HCT116 (cell line): ENCODE measurements at regions not wholly inside any gene's neighbourhood (a gene's known extent, or its start where the extent isn't known, plus 50 kb on each side); places are given as distances from the start of the nearest gene placed in this dataset.
"Not testable (repeated sequence)": the region's sequence is repeated elsewhere in the genome, so short reads cannot be mapped to it uniquely, and the experiment has no call there.

Experiments
- ATAC-seq: fragments of 200-7000 bp; cut with Tn5 transposase; 2 replicates; pipeline ENCODE4 v1.9.1; 2020; ENCODE audit warnings: mild to moderate bottlenecking, moderate library complexity
- BruUV-seq: library from RNA; stranded (reverse); fragments of 400-500 nt; replicated peaks from 2 replicates; lab custom pipeline; 2021; lab: Mats Ljungman, UMichigan
- CTCF ChIA-PET: fragments of 300-600 bp; sonication (Branson Sonifier 250); formaldehyde crosslinking; loops from one replicate; lab custom pipeline; 2021; ENCODE audit warnings: antibody characterized with exemption; lab: Charles Lee
- POLR2A ChIA-PET: fragments of 300-600, 350-600 bp; sonication (Branson Sonifier 250); formaldehyde crosslinking; loops from one replicate; lab custom pipeline; 2021; ENCODE audit warnings: antibody characterized with exemption; lab: Charles Lee
- RAD21 ChIA-PET, 2 experiments: fragments of 300-600 bp; sonication (Branson Sonifier 250); formaldehyde crosslinking; loops; one replicate each; lab custom pipeline; 2023; ENCODE audit warnings: low total read pairs in 2 of 2; ENCODE audit not compliant: uncharacterized antibody in 2 of 2, unreplicated experiment in 2 of 2, low non-redundant PET in 1 of 2; lab: Charles Lee
- DNase-seq: peaks from one replicate; pipeline ENCODE4 v3.0.0-alpha.2; 2010; ENCODE audit warnings: low read depth, low spot score
- H2AFZ ChIP-seq: fragments of 200-600 bp; shearing (Covaris generic), sonication (generic); 2 replicates; pipeline ENCODE4 v1.6.1; 2017; ENCODE audit warnings: low read depth, mixed run types, mixed read lengths, antibody characterized with exemption, low read length; ENCODE audit not compliant: poor library complexity, severe bottlenecking
- H3K27ac ChIP-seq: 2 replicates; pipeline ENCODE4 v1.5.1; 2012; ENCODE audit warnings: low read depth, low read length
- H3K27me3 ChIP-seq: fragments of 200-600 bp; sonication (generic); 2 replicates; pipeline ENCODE4 v1.6.1; 2016; ENCODE audit warnings: mixed run types, low read length, mixed read lengths; ENCODE audit not compliant: insufficient read depth
- H3K36me3 ChIP-seq, 2 experiments: fragments of 200-500 bp in 1 of 2; fragments of 200-600 bp in 1 of 2; sonication (Bioruptor generic) in 1 of 2; sonication (generic) in 1 of 2; 2 replicates each; pipeline versions ENCODE4 v1.5.1 to v1.6.1; 2014 to 2016; ENCODE audit warnings: low read length in 2 of 2, inconsistent platforms in 1 of 2, mixed read lengths in 1 of 2, mixed run types in 1 of 2; ENCODE audit not compliant: insufficient read depth in 2 of 2, control insufficient read depth in 1 of 2
- H3K4me1 ChIP-seq, 2 experiments: fragments of 200-600 bp in 1 of 2; sonication (generic) in 1 of 2; 2 replicates each; pipeline versions ENCODE4 v1.5.1 to v1.6.1; 2012 to 2017; ENCODE audit warnings: low read length in 2 of 2, inconsistent platforms in 1 of 2, mild to moderate bottlenecking in 1 of 2, mixed read lengths in 1 of 2, mixed run types in 1 of 2, moderate library complexity in 1 of 2; ENCODE audit not compliant: insufficient read depth in 2 of 2, control insufficient read depth in 1 of 2
- H3K4me2 ChIP-seq: fragments of 200-600 bp; sonication (generic); 2 replicates; pipeline ENCODE4 v1.6.1; 2017; ENCODE audit warnings: mixed run types, low read length, mixed read lengths
- H3K4me3 ChIP-seq, 2 experiments: fragments of 200-600 bp in 1 of 2; sonication (generic) in 1 of 2; replicated peaks in 1 of 2; 2 replicates each; pipeline ENCODE4 v1.5.1; 2011 to 2016; ENCODE audit warnings: low read length in 2 of 2, control low read depth in 1 of 2, low read depth in 1 of 2, mild to moderate bottlenecking in 1 of 2, mixed read lengths in 1 of 2, mixed run types in 1 of 2
- H3K79me2 ChIP-seq: fragments of 200-600 bp; sonication (generic); 2 replicates; pipeline ENCODE4 v1.6.1; 2017; ENCODE audit warnings: mild to moderate bottlenecking, mixed run types, low read length, moderate library complexity, mixed read lengths; ENCODE audit not compliant: insufficient read depth
- H3K9ac ChIP-seq: fragments of 200-600 bp; sonication (generic); 2 replicates; pipeline ENCODE4 v1.6.1; 2016; ENCODE audit warnings: low read length, mixed read lengths
- H3K9me2 ChIP-seq: fragments of 200-600 bp; sonication (generic), shearing (Covaris generic); 2 replicates; pipeline ENCODE4 v1.6.1; 2017; ENCODE audit warnings: mixed run types, mild to moderate bottlenecking, moderate library complexity; ENCODE audit not compliant: insufficient read depth
- H3K9me3 ChIP-seq, 2 experiments: fragments of 200-500 bp in 1 of 2; fragments of 200-600 bp in 1 of 2; sonication (Bioruptor generic) in 1 of 2; sonication (generic) in 1 of 2; 2 replicates each; pipeline ENCODE4 v1.6.1; 2014 to 2017; ENCODE audit warnings: low read length in 2 of 2, mixed read lengths in 2 of 2, inconsistent platforms in 1 of 2, low read depth in 1 of 2, mild to moderate bottlenecking in 1 of 2, mixed run types in 1 of 2, moderate library complexity in 1 of 2; ENCODE audit not compliant: control insufficient read depth in 1 of 2, insufficient read depth in 1 of 2
- H4K20me1 ChIP-seq: fragments of 200-600 bp; sonication (generic), shearing (Covaris generic); 2 replicates; pipeline ENCODE4 v1.6.1; 2017; ENCODE audit warnings: mixed run types, mild to moderate bottlenecking, moderate library complexity; ENCODE audit not compliant: insufficient read depth
- EZH2phosphoT487 ChIP-seq: fragments of 200-600 bp; IDR thresholded peaks from 2 replicates; pipeline ENCODE4 v1.6.1; 2018; ENCODE audit warnings: antibody characterized with exemption, borderline replicate concordance
- RAD21 ChIP-seq: IDR thresholded peaks from 2 replicates; pipeline ENCODE4 v1.6.1; 2012; ENCODE audit warnings: low read depth, mild to moderate bottlenecking
- TCF7L2 ChIP-seq: IDR thresholded peaks from 2 replicates; pipeline ENCODE4 v1.7.0; 2011; ENCODE audit warnings: borderline replicate concordance, inconsistent platforms; ENCODE audit not compliant: insufficient read depth, insufficient read length; ENCODE audit errors: extremely low read depth
- intact Hi-C: fragments of 100-400 bp; cut with micrococcal nuclease; formaldehyde crosslinking; loops from 2 replicates; pipeline ENCODE4 v1.10.0; 2022
- TF ChIP-seq, protein P1 (sequence below), 3 experiments: fragments of 200-600 bp in 1 of 3; sonication (generic) in 1 of 3; IDR thresholded peaks in 2 of 3; conservative IDR thresholded peaks in 1 of 3; 2 replicates each; pipeline ENCODE4 v1.5.1; 2012 to 2017; ENCODE audit warnings: low read depth in 2 of 3, low read length in 2 of 3, antibody characterized with exemption in 1 of 3, borderline replicate concordance in 1 of 3, control low read depth in 1 of 3, mild to moderate bottlenecking in 1 of 3, mixed read lengths in 1 of 3, mixed run types in 1 of 3, moderate library complexity in 1 of 3; ENCODE audit not compliant: insufficient read depth in 1 of 3

DNA sequence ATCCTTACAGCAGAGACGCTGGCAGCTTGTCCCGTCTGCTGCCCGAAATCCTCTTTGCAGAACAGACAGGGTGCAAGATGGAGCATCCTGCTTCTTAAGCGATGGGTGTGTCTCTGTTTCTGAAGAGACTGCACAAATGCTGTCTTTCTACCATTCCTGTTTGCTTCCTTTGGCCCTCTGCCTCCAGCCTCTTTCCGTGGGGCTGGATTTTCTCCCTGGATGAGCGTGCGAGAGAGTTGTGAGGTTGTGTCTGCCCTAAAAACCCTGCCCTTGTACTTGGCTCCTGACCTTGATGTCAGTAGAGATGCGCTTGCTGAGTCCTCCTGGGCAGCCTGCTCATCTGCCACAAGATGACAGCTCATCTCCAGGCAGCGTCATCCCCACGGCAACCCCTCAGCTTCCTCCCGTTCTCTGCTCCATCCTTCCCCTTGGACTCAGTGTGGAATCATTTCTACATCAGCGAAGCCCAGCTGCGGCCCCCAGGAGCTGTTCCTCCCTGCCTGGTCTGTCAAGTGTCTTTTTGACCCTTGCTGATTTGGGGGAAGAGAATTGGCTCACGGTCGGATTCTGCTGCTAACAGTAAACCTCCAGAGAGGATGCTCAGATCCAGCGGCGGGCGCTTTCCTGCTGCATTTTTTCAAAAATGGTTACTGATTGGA is 246.2 kb downstream of the ASMT start (continued):
- TF ChIP-seq, protein P1, sequence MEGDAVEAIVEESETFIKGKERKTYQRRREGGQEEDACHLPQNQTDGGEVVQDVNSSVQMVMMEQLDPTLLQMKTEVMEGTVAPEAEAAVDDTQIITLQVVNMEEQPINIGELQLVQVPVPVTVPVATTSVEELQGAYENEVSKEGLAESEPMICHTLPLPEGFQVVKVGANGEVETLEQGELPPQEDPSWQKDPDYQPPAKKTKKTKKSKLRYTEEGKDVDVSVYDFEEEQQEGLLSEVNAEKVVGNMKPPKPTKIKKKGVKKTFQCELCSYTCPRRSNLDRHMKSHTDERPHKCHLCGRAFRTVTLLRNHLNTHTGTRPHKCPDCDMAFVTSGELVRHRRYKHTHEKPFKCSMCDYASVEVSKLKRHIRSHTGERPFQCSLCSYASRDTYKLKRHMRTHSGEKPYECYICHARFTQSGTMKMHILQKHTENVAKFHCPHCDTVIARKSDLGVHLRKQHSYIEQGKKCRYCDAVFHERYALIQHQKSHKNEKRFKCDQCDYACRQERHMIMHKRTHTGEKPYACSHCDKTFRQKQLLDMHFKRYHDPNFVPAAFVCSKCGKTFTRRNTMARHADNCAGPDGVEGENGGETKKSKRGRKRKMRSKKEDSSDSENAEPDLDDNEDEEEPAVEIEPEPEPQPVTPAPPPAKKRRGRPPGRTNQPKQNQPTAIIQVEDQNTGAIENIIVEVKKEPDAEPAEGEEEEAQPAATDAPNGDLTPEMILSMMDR (IDR thresholded peaks at IDR 0.05 in 2 of 3, conservative IDR thresholded peaks at IDR 0.05 in 1 of 3; ENCODE audit: borderline replicate concordance in 1 of 3, insufficient read depth in 1 of 3, low read depth in 2 of 3, low read length in 2 of 3), result no peak
- no peak for TF ChIP-seq TCF7L2

DNA sequence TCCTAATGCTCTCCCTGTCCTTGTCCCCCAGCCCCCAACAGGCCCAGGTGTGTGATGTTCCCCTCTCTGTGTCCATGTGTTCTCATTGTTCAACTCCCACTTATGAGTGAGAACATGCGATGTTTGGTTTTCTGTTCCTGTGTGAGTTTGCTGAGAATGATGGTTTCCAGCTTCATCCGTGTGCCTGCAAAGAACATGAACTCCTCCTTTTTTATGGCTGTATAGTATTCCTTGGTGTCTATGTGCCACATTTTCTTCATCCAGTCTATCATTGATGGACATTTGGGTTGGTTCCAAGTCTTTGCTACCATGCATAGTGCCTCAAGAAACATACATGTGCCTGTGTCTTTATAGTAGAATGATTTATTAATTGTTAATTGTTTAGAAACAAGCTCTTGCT is 249.1 kb downstream of the ASMT start:
- H3K4me2 ChIP-seq, H3K27ac ChIP-seq, H4K20me1 ChIP-seq, BruUV-seq, H3K27me3 ChIP-seq, intact Hi-C loops, DNase-seq, H3K9me3 ChIP-seq, CTCF ChIA-PET, H3K36me3 ChIP-seq, H3K4me1 ChIP-seq, RAD21 ChIA-PET, H3K9ac ChIP-seq, POLR2A ChIA-PET, H3K79me2 ChIP-seq, ATAC-seq, H2AFZ ChIP-seq, H3K4me3 ChIP-seq, H3K9me2 ChIP-seq: not testable (repeated sequence)

GRCh38 chrX:1870421-1870820 is 255.6 kb downstream of the ASMT start:
- no peaks in the 10 kb centered on the region for H3K79me2 ChIP-seq
- no peak overlapping the region for H3K4me2 ChIP-seq
- no peak for DNase-seq
- no peak overlapping the region for H3K4me3 ChIP-seq
- H4K20me1 ChIP-seq, result no peaks in the 10 kb centered on the region
- ATAC-seq, result no peak
- no peak overlapping the region for H3K27ac ChIP-seq
- no peak overlapping the region for H3K9ac ChIP-seq
- intact Hi-C loops, result no loop called here
- H3K9me2 ChIP-seq, result no peaks in the 10 kb centered on the region
- no peaks in the 10 kb centered on the region for H3K36me3 ChIP-seq
- H3K9me3 ChIP-seq, result no peaks in the 10 kb centered on the region
- no peaks in the 10 kb centered on the region for H3K4me1 ChIP-seq
- TF ChIP-seq RAD21, result no peak
- TF ChIP-seq EZH2phosphoT487, result no peak
- ChIA-PET RAD21 (no interaction called here), POLR2A (no interaction called here), CTCF (no interaction called here)
- no peak overlapping the region for H2AFZ ChIP-seq
- H3K27me3 ChIP-seq, result no peaks in the 10 kb centered on the region
- no TSS peak for BruUV-seq
